Fibroblast of the conjunctiva (primary cell): ENCODE measurements at regions not wholly inside any gene's neighbourhood (a gene's known extent, or its start where the extent isn't known, plus 50 kb on each side); places are given as distances from the start of the nearest gene placed in this dataset.

ENCODE experiments used
- DNase-seq: peaks from one replicate; pipeline ENCODE4 v3.0.0-alpha.2; 2010; ENCODE audit warnings: low read depth

- DNase-seq: no peak
Measured at GRCh38 chr3:193963808-193964516, 172.0 kb upstream of the HES1 start.

- no peak for DNase-seq
Measured at GRCh38 chr3:193964517-193964880, 171.4 kb upstream of the HES1 start.

- DNase-seq: no peak
Measured at GRCh38 chr3:193968380-193968974, 167.5 kb upstream of the HES1 start.

DNA sequence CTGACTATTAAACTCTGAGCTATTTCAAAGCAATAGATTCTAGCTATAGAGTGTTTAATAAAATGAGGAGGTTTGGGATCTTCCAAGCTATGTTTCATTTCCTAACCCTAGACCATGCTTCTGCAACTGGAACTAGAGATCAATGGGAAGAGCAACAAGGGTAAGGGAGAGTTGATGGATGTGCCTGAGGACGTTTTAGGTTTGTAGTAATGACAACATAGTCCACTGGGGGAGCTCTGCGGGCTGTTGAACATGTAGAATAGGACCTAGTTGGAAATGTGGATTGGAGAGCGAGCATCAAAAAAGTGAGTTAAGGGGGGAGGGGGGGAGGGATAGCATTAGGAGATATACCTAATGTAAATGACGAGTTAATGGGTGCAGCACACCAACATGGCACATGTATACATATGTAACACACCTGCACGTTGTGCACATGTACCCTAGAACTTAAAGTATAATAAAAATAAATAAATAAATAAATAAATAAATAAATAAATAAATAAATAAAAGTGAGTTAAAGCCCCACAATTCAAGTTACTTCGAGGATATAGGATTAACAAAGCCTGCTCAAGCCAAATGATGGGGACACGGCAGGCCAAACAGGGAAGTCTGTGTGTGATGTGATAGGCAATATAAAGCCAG, 165.7 kb upstream of the HES1 start:
- DNase-seq: peak; percentile 9

- DNase-seq: no peak
Measured at GRCh38 chr3:193970773-193971206, 165.2 kb upstream of the HES1 start.

GRCh38 chr3:193971261-193971751, 164.6 kb upstream of the HES1 start:
- DNase-seq: no peak

DNA sequence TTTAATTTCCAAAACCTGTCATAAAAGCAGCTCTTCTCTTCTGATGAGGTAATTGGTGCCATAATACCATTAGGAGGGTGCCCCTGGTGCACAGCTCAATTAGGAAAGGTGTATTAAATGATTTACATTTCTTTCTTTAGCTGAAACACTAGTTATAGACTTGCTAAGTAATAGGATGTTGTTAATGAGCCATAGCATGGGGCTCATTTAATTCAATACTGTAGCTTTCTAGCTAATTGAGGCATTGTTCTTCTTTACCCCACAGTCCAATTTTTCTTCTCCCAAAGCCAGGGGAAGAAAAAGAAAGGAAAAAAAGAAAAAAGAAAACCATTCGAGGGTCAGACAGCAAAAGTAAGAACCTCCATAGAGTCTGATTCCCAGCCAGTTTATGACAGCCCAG, 164.0 kb upstream of the HES1 start:
- DNase-seq: no peak

GRCh38 chr3:193972832-193973231, 163.1 kb upstream of the HES1 start:
- DNase-seq: no peak

DNA sequence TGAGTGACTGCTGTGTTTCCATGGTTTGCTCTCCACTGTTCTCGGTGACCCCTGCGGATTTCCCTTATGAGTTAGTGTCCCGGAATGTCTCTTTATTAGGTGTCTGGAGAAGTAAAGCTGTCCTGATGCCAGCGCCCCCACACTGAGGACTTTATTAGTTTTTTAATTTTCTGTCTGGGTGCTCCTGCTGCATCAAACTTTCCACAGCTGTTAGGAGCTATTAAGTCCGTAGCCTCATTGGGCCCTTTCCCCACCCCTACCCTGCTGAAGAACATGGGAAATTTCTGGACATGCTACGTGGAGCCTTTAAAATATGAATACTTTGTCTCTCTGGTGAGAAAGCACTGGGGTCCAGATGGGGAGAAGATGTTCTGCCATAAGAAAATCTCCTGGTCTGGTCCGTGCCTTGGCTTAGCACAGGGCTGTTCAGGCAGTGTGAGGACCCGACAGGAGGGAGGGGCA, 161.7 kb upstream of the HES1 start:
- DNase-seq: no peak

GRCh38 chr3:193974671-193975535, 161.0 kb upstream of the HES1 start:
- DNase-seq: no peak

DNA sequence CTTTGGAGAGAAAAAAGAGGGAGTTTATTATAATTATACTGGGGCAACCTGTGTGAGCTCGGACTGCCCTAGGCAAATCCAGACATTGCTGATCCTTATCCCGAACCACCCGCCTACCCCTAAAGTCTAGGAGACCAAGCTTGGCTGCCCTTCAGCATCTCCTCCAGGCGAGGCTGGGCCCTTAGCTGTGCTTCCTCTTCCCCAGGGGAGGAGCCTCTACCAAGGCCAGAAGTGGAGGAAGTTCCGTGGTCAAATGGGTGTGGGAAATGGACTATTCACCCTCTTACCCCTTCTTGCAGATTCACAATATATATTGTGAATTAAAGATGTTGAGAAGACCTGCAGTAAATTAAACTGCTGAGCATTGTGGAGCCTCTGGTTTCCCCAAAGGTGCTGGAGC, 158.3 kb upstream of the HES1 start:
- DNase-seq: no peak

DNA sequence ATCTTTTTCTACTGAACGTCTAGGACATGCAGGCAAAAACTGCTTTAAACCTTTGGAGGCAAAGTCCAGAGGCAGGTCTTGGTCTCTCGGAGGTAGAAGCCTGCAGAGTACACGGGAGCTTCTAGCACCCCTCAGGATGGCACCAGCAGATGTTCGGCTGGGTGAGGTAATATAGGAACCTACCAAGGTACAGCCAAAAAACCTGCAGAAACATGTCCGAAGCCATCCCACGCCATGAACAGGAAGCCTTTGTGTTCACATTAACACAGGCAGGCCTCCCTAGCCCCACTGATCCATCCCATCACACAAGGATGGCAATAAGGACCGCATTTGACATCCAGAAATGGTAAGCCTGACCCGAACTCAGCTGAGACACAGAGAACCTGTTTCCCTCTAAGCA, 157.9 kb upstream of the HES1 start:
- no peak for DNase-seq

- no peak for DNase-seq
Measured at GRCh38 chr3:193978486-193978885, 157.5 kb upstream of the HES1 start.

DNA sequence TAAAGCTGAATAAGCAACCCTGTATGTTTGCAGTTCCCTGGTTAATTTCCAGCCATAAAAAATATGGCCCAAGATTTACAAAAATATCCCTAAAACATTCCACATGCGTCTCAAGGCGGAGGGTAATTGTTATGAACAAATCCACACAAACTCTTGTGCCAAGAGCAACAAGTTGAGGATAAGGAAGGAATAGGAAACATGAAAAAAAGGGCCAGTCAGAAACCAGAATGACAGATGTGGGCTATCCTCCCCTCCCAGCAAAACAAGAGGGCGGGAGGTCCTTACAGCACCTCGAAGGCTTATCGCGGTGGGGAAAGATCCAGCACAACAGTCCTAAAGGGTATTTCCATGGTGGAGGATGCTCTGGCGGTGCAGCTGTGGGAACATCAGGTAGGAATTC, 155.6 kb upstream of the HES1 start:
- no peak for DNase-seq

- DNase-seq: no peak
Measured at GRCh38 chr3:193980905-193981304, 155.0 kb upstream of the HES1 start.

DNA sequence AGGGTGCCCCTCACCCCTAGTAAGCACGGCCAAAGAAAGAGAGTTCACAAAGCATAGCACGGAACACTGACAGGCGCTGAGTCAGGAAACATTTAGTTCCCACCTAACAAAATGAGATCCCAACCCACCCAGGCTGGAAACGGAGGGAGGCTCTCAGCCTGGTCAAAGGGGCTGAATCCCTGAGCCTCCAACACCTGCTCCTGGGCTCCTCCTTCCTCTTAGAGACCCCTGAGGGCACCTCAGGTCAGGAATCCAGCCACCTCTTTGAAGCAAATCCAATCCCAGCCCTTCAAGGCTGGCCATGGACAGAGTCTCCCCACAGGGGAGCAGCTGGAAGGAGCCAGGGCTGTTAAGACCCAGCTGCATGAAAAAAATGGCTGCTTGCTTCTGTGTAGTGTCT, 154.4 kb upstream of the HES1 start:
- DNase-seq: no peak

DNA sequence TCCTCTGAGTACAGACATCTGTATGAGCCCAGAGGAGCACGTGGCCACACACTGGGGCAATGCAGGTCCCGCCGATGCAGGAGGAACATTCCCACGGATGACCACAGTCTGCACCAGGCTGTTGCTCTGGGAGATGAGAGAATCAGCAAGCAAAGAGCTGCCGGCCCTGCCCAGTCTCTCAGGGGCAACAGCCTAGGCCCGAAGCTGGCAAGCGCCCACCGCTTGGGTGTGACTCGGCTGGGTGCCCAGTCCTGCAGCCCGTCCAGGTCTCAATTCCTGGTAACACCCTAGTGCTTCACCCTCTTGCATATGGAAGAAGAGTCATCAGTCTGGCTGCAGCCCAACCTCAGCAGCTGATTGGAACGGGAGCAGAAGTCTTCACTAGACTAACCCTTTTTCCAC, 153.7 kb upstream of the HES1 start:
- DNase-seq: peak; percentile 85

DNA sequence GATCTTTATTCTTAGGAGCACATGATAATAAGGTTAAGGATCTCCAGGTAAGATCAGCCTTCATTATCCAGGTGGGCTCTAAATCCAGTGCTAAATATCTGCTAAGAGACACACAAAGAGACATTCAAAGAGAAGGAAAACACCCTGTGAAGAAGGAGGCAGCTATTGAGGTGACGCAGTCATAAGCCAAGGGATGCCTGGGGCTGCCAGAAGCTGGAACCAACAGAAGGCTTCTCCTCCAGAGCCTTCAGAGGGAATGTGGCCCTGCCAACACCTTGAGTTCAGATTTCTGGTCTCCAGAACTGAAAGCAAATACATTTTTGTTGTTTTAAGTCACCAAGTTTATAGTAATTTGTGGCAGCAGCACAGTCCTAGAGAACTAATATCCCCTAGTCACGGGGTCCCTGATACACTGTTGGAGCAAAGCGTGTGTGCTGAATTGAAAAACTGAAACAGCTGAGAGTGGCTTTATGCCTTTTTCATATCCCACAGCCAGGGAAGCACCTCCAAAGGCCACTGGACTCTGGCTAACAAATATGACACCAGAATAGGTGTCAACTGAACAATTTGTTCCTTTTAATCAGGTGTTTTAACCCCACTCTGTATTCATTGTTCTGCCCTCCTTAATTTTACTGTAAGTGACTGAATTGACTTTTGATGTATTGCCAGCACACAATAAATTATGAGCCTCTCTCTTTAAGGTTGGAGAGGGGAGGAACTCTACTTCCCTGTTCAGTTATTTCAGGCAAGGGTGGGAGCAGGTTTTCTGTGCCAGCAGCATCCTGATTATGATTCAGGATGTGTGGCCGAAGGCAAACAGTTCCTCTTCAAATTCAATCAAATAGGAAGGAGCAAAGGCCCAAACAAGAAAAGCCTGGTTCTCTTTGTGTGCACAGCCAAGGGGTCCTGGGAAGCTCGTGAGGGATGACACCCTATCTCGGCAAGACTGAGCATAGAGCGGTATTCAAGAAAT, 151.8 kb upstream of the HES1 start:
- no peak for DNase-seq

- no peak for DNase-seq
Measured at GRCh38 chr3:193984876-193985275, 151.1 kb upstream of the HES1 start.

- DNase-seq: peak; percentile 43
Measured at GRCh38 chr3:193987186-193987585, 148.8 kb upstream of the HES1 start.

DNA sequence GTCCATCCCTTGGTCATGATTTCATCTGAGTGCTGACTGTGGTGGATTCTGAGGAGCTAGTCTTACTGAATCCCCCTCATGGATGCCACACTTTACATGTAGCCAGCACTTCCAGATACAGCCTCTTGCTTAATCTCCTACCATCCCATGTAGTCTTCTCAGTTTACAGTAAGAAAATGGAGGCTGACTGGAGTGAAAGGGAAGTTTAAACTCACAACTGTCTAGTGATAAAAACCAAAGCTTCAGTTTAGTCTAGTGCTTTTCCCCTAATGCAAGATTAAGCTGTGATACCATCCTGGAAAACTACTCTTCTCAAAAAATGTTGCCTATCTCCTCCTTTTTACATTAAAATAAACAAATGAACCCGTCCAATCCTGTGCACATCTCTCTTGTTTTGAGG, 146.8 kb upstream of the HES1 start:
- DNase-seq: no peak
